Large intestine (tissue), 3 donors: ENCODE measurements at regions not wholly inside any gene's neighbourhood (a gene's known extent, or its start where the extent isn't known, plus 50 kb on each side); places are given as distances from the start of the nearest gene placed in this dataset.
A peak's percentile ranks its signal among the peaks of the same experiment; 100 is the strongest.

Experiments used
- DNase-seq, 2 donors: peaks; one replicate each; pipeline versions ENCODE4 v3.0.0 to v3.0.0-alpha.2; 2013
- H3K27ac ChIP-seq: one replicate; pipeline ENCODE4 v1.5.1; 2013; ENCODE audit warnings: low read length
- H3K27me3 ChIP-seq: 2 replicates; pipeline ENCODE4 v1.6.1; 2013; ENCODE audit warnings: low read length; ENCODE audit not compliant: control insufficient read depth, insufficient read depth
- H3K36me3 ChIP-seq: 2 replicates; pipeline ENCODE4 v1.6.1; 2013; ENCODE audit warnings: low read length; ENCODE audit not compliant: control insufficient read depth, insufficient read depth
- H3K4me1 ChIP-seq: one replicate; pipeline ENCODE4 v1.6.1; 2013; ENCODE audit warnings: low read length; ENCODE audit not compliant: control insufficient read depth, insufficient read depth
- H3K4me3 ChIP-seq: one replicate; pipeline ENCODE4 v1.5.1; 2013; ENCODE audit warnings: low read length
- H3K9me3 ChIP-seq: one replicate; pipeline ENCODE4 v1.6.1; 2013; ENCODE audit warnings: mild to moderate bottlenecking, low read depth, low read length, moderate library complexity; ENCODE audit not compliant: control insufficient read depth
- WGBS: methylation state at CpG from one replicate; pipeline ENCODE4 v1.1.5; 2013; ENCODE audit warnings: low lambda C conversion rate; ENCODE audit not compliant: insufficient coverage; 5-methylcytosine and 5-hydroxymethylcytosine counted together

- peak in 1 of 2 donors; percentile 11 for DNase-seq
These were observed 61.8 kb upstream of the ATF7IP start for GRCh38 chr12:14303661-14304155.

GRCh38 chr12:14307004-14307403, 58.5 kb upstream of the ATF7IP start:
- WGBS = 80% methylated on average over 1 of the region's 3 CpGs
- Histone ChIP-seq H3K27ac (peak overlapping the region; percentile 54), H3K27me3 (no peaks in the 10 kb centered on the region), H3K4me1 (no peaks in the 10 kb centered on the region), H3K4me3 (no peak overlapping the region), H3K36me3 (no peaks in the 10 kb centered on the region), H3K9me3 (no peaks in the 10 kb centered on the region)
- peak in 1 of 2 donors; percentile 3 for DNase-seq

More at GRCh38 chr12:14303661-14304155, 61.8 kb upstream of the ATF7IP start:
- H3K36me3 ChIP-seq = no peaks in the 10 kb centered on the region
- H3K4me3 ChIP-seq = no peak overlapping the region
- H3K4me1 ChIP-seq = no peaks in the 10 kb centered on the region
- H3K27me3 ChIP-seq = no peaks in the 10 kb centered on the region
- H3K27ac ChIP-seq = no peak overlapping the region
- no peaks in the 10 kb centered on the region for H3K9me3 ChIP-seq

GRCh38 chr12:14308516-14308915, 57.0 kb upstream of the ATF7IP start:
- no peaks in the 10 kb centered on the region for H3K9me3 ChIP-seq
- no CpG with 5 or more reads among the region's 4 CpGs for WGBS
- no peaks in the 10 kb centered on the region for H3K27me3 ChIP-seq
- H3K4me3 ChIP-seq = no peak overlapping the region
- no peaks in the 10 kb centered on the region for H3K4me1 ChIP-seq
- peak overlapping the region; percentile 54 for H3K27ac ChIP-seq
- no peak for DNase-seq
- H3K36me3 ChIP-seq = no peaks in the 10 kb centered on the region

- no peak overlapping the region for H3K4me3 ChIP-seq
- H3K36me3 ChIP-seq = no peaks in the 10 kb centered on the region
- H3K27ac ChIP-seq = no peak overlapping the region
- no peak for DNase-seq
- H3K4me1 ChIP-seq = no peaks in the 10 kb centered on the region
- H3K27me3 ChIP-seq = no peaks in the 10 kb centered on the region
- 100% methylated on average over 1 of the region's 1 CpG for WGBS
- H3K9me3 ChIP-seq = no peaks in the 10 kb centered on the region
These were observed 54.6 kb upstream of the ATF7IP start for GRCh38 chr12:14310866-14311265.

GRCh38 chr12:14313379-14314138, 51.9 kb upstream of the ATF7IP start:
- Histone ChIP-seq H3K27ac (no peak overlapping the region), H3K4me1 (no peaks in the 10 kb centered on the region), H3K36me3 (no peaks in the 10 kb centered on the region), H3K9me3 (no peaks in the 10 kb centered on the region), H3K4me3 (no peak overlapping the region), H3K27me3 (no peaks in the 10 kb centered on the region)
- 100% methylated on average over 1 of the region's 7 CpGs for WGBS
- DNase-seq = no peak

- no peaks in the 10 kb centered on the region for H3K27me3 ChIP-seq
- H3K27ac ChIP-seq = no peak overlapping the region
- H3K4me3 ChIP-seq = no peak overlapping the region
- H3K36me3 ChIP-seq = no peaks in the 10 kb centered on the region
- DNase-seq = no peak
- H3K9me3 ChIP-seq = no peaks in the 10 kb centered on the region
- H3K4me1 ChIP-seq = no peaks in the 10 kb centered on the region
- 79% methylated on average over 2 of the region's 6 CpGs for WGBS
These were observed 50.7 kb upstream of the ATF7IP start for GRCh38 chr12:14314801-14315200.

- no peaks in the 10 kb centered on the region for H3K27me3 ChIP-seq
- no peak overlapping the region for H3K27ac ChIP-seq
- H3K4me3 ChIP-seq = no peak overlapping the region
- no peaks in the 10 kb centered on the region for H3K36me3 ChIP-seq
- DNase-seq = no peak
- no peaks in the 10 kb centered on the region for H3K4me1 ChIP-seq
- H3K9me3 ChIP-seq = no peaks in the 10 kb centered on the region
These were observed 50.0 kb upstream of the ATF7IP start for GRCh38 chr12:14315501-14315900.
